ENCODE measurements at regions not wholly inside any gene's neighbourhood (a gene's known extent, or its start where the extent isn't known, plus 50 kb on each side); places are given as distances from the start of the nearest gene placed in this dataset.
"Not testable (repeated sequence)": the region's sequence is repeated elsewhere in the genome, so short reads cannot be mapped to it uniquely, and the experiment has no call there.

GRCh38 chrX:80929251-80929650, 119.6 kb upstream of the BRWD3 start:
- H3K9me3 ChIP-seq (ENCODE audit: control insufficient read depth, low read length) = peaks cover 26% of the 10 kb centered on the region
- no peak overlapping the region for H2BK120ac ChIP-seq (ENCODE audit: low read depth, low read length)
- no peak overlapping the region for H3K4me3 ChIP-seq (ENCODE audit: insufficient read depth in 1 of 2, low read depth in 1 of 2, low read length in 2 of 2)
- no peak overlapping the region for H2BK5ac ChIP-seq (ENCODE audit: low read depth, low read length, poor library complexity, severe bottlenecking)
- H3K4me1 ChIP-seq (ENCODE audit: control insufficient read depth, insufficient read depth, low read depth, low read length) = no peaks in the 10 kb centered on the region
- H3K23ac ChIP-seq (ENCODE audit: low read length in 2 of 2) = no peak overlapping the region
- H3K14ac ChIP-seq (ENCODE audit: low read length in 2 of 2) = no peak overlapping the region
- H3K4ac ChIP-seq (ENCODE audit: low read depth in 1 of 2, low read length in 2 of 2) = no peak overlapping the region
- no peak overlapping the region for H2BK15ac ChIP-seq (ENCODE audit: low read depth, poor library complexity, severe bottlenecking)
- 89% methylated on average over 7 of the region's 8 CpGs for WGBS
- H3K18ac ChIP-seq (ENCODE audit: low read depth in 1 of 2, low read length in 2 of 2) = no peak overlapping the region
- no peaks in the 10 kb centered on the region for H3K27me3 ChIP-seq (ENCODE audit: control insufficient read depth in 1 of 2, insufficient read depth in 1 of 2, low read length in 2 of 2)
- no peak overlapping the region for H3K9ac ChIP-seq (ENCODE audit: low read length)
- H2AFZ ChIP-seq (ENCODE audit: low read depth, low read length) = no peak overlapping the region
- no peaks in the 10 kb centered on the region for H3K79me1 ChIP-seq (replicated peaks; ENCODE audit: low read length, poor library complexity, severe bottlenecking)
- no peak overlapping the region for H2AK5ac ChIP-seq (ENCODE audit: low read length, severe bottlenecking)
- H4K91ac ChIP-seq (ENCODE audit: low read length) = no peak overlapping the region
- no peak for DNase-seq
- H2BK12ac ChIP-seq (ENCODE audit: low read length in 2 of 2) = no peak overlapping the region
- H3K27ac ChIP-seq (ENCODE audit: low read length, poor library complexity, severe bottlenecking) = no peak overlapping the region
- H4K8ac ChIP-seq (ENCODE audit: low read length) = no peak overlapping the region
- H3K4me2 ChIP-seq (ENCODE audit: low read length, poor library complexity, severe bottlenecking) = no peak overlapping the region
- no peaks in the 10 kb centered on the region for H3K36me3 ChIP-seq (ENCODE audit: control insufficient read depth in 1 of 2, insufficient read depth in 2 of 2, low read depth in 1 of 2, low read length in 2 of 2)

DNA sequence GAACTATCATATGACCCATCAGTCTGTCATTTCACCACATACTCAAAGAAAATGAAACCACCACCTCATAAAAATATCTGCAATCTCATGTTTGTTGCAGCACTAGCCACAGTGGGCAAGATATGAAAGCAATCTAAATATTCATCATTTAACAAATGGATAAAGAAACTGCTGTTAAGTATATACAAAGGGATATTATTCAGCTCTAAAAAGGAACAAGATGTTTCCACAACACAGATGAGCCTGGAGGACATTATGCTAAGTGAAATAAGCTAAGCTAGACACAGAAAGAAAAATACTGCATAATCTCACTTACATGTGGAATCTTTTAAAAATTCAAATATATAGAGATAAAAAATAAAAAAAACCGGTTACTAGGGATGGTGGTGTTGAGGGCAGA, 108.2 kb upstream of the BRWD3 start:
- DNase-seq = no peak
- Histone ChIP-seq H3K23ac (ENCODE audit: low read length in 2 of 2) (no peak overlapping the region), H2AFZ (ENCODE audit: low read depth, low read length) (no peak overlapping the region)

DNA sequence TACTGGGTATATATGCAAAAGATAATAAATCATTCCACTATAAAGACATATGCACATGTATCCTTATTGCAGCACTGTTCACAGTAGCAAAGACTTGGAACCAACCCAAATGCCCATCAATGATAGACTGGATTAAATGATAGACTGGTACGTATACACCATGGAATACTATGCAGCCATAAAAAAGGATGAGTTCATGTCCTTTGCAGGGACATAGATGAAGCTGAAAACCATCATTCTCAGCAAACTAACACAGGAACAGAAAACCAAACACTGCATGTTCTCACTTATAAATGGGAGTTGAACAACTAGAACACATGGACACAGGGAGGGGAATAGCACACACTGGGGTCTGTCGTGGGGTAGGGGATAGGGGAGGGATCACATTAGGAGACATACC, 102.7 kb upstream of the BRWD3 start:
- WGBS = no CpG with 5 or more reads among the region's 2 CpGs
- not testable (repeated sequence) for H3K27ac ChIP-seq (ENCODE audit: low read length, poor library complexity, severe bottlenecking); H2AK5ac ChIP-seq (ENCODE audit: low read length, severe bottlenecking); H4K91ac ChIP-seq (ENCODE audit: low read length); H3K79me1 ChIP-seq (replicated peaks; ENCODE audit: low read length, poor library complexity, severe bottlenecking); H3K18ac ChIP-seq (ENCODE audit: low read depth in 1 of 2, low read length in 2 of 2); H3K36me3 ChIP-seq (ENCODE audit: control insufficient read depth in 1 of 2, insufficient read depth in 2 of 2, low read depth in 1 of 2, low read length in 2 of 2); H3K27me3 ChIP-seq (ENCODE audit: control insufficient read depth in 1 of 2, insufficient read depth in 1 of 2, low read length in 2 of 2); H2AFZ ChIP-seq (ENCODE audit: low read depth, low read length); H2BK15ac ChIP-seq (ENCODE audit: low read depth, poor library complexity, severe bottlenecking); DNase-seq; H3K4me3 ChIP-seq (ENCODE audit: insufficient read depth in 1 of 2, low read depth in 1 of 2, low read length in 2 of 2); H3K14ac ChIP-seq (ENCODE audit: low read length in 2 of 2); H3K4me2 ChIP-seq (ENCODE audit: low read length, poor library complexity, severe bottlenecking); H2BK5ac ChIP-seq (ENCODE audit: low read depth, low read length, poor library complexity, severe bottlenecking); H4K8ac ChIP-seq (ENCODE audit: low read length); H2BK120ac ChIP-seq (ENCODE audit: low read depth, low read length); H2BK12ac ChIP-seq (ENCODE audit: low read length in 2 of 2); H3K4me1 ChIP-seq (ENCODE audit: control insufficient read depth, insufficient read depth, low read depth, low read length); H3K9ac ChIP-seq (ENCODE audit: low read length); H3K4ac ChIP-seq (ENCODE audit: low read depth in 1 of 2, low read length in 2 of 2); H3K23ac ChIP-seq (ENCODE audit: low read length in 2 of 2)
- H3K9me3 ChIP-seq (ENCODE audit: control insufficient read depth, low read length) = peaks cover 18% of the 10 kb centered on the region

More for the DNA sequence above, 108.2 kb upstream of the BRWD3 start:
- H3K4me1 ChIP-seq (ENCODE audit: control insufficient read depth, insufficient read depth, low read depth, low read length) = no peaks in the 10 kb centered on the region
- no peak overlapping the region for H2BK5ac ChIP-seq (ENCODE audit: low read depth, low read length, poor library complexity, severe bottlenecking)
- H3K18ac ChIP-seq (ENCODE audit: low read depth in 1 of 2, low read length in 2 of 2) = no peak overlapping the region
- no peaks in the 10 kb centered on the region for H3K36me3 ChIP-seq (ENCODE audit: control insufficient read depth in 1 of 2, insufficient read depth in 2 of 2, low read depth in 1 of 2, low read length in 2 of 2)
- H3K4me2 ChIP-seq (ENCODE audit: low read length, poor library complexity, severe bottlenecking) = no peak overlapping the region
- H3K4me3 ChIP-seq (ENCODE audit: insufficient read depth in 1 of 2, low read depth in 1 of 2, low read length in 2 of 2) = no peak overlapping the region
- H2AK5ac ChIP-seq (ENCODE audit: low read length, severe bottlenecking) = no peak overlapping the region
- H2BK120ac ChIP-seq (ENCODE audit: low read depth, low read length) = no peak overlapping the region
- no peak overlapping the region for H3K9ac ChIP-seq (ENCODE audit: low read length)
- no peak overlapping the region for H4K91ac ChIP-seq (ENCODE audit: low read length)
- no peak overlapping the region for H2BK12ac ChIP-seq (ENCODE audit: low read length in 2 of 2)
- WGBS = no CpG with 5 or more reads among the region's 1 CpG
- no peak overlapping the region for H4K8ac ChIP-seq (ENCODE audit: low read length)
- no peak overlapping the region for H2BK15ac ChIP-seq (ENCODE audit: low read depth, poor library complexity, severe bottlenecking)
- peaks cover 21% of the 10 kb centered on the region for H3K9me3 ChIP-seq (ENCODE audit: control insufficient read depth, low read length)
- H3K14ac ChIP-seq (ENCODE audit: low read length in 2 of 2) = no peak overlapping the region
- H3K79me1 ChIP-seq (replicated peaks; ENCODE audit: low read length, poor library complexity, severe bottlenecking) = no peaks in the 10 kb centered on the region
- no peak overlapping the region for H3K4ac ChIP-seq (ENCODE audit: low read depth in 1 of 2, low read length in 2 of 2)
- H3K27me3 ChIP-seq (ENCODE audit: control insufficient read depth in 1 of 2, insufficient read depth in 1 of 2, low read length in 2 of 2) = no peaks in the 10 kb centered on the region
- H3K27ac ChIP-seq (ENCODE audit: low read length, poor library complexity, severe bottlenecking) = no peak overlapping the region

- Histone ChIP-seq H3K27me3 (ENCODE audit: control insufficient read depth in 1 of 2, insufficient read depth in 1 of 2, low read length in 2 of 2) (no peaks in the 10 kb centered on the region), H2AFZ (ENCODE audit: low read depth, low read length) (no peak overlapping the region), H3K23ac (ENCODE audit: low read length in 2 of 2) (no peak overlapping the region), H3K9me3 (ENCODE audit: control insufficient read depth, low read length) (no peaks in the 10 kb centered on the region), H2AK5ac (ENCODE audit: low read length, severe bottlenecking) (no peak overlapping the region), H3K4me2 (ENCODE audit: low read length, poor library complexity, severe bottlenecking) (no peak overlapping the region), H3K79me1 (replicated peaks; ENCODE audit: low read length, poor library complexity, severe bottlenecking) (no peaks in the 10 kb centered on the region), H2BK5ac (ENCODE audit: low read depth, low read length, poor library complexity, severe bottlenecking) (no peak overlapping the region), H3K18ac (ENCODE audit: low read depth in 1 of 2, low read length in 2 of 2) (no peak overlapping the region), H2BK120ac (ENCODE audit: low read depth, low read length) (no peak overlapping the region), H2BK15ac (ENCODE audit: low read depth, poor library complexity, severe bottlenecking) (no peak overlapping the region), H4K8ac (ENCODE audit: low read length) (no peak overlapping the region), H4K91ac (ENCODE audit: low read length) (no peak overlapping the region), H3K4ac (ENCODE audit: low read depth in 1 of 2, low read length in 2 of 2) (no peak overlapping the region), H3K14ac (ENCODE audit: low read length in 2 of 2) (no peak overlapping the region), H3K9ac (ENCODE audit: low read length) (no peak overlapping the region), H3K4me1 (ENCODE audit: control insufficient read depth, insufficient read depth, low read depth, low read length) (no peaks in the 10 kb centered on the region), H3K27ac (ENCODE audit: low read length, poor library complexity, severe bottlenecking) (no peak overlapping the region), H3K4me3 (ENCODE audit: insufficient read depth in 1 of 2, low read depth in 1 of 2, low read length in 2 of 2) (no peak overlapping the region), H2BK12ac (ENCODE audit: low read length in 2 of 2) (no peak overlapping the region), H3K36me3 (ENCODE audit: control insufficient read depth in 1 of 2, insufficient read depth in 2 of 2, low read depth in 1 of 2, low read length in 2 of 2) (no peaks in the 10 kb centered on the region)
- WGBS = 85% methylated on average over 1 of the region's 1 CpG
- no peak for DNase-seq
Measured at GRCh38 chrX:80879916-80880315, 70.2 kb upstream of the BRWD3 start.
